ENCODE measurements at regions not wholly inside any gene's neighbourhood (a gene's known extent, or its start where the extent isn't known, plus 50 kb on each side); places are given as distances from the start of the nearest gene placed in this dataset.
A peak's percentile ranks its signal among the peaks of the same experiment; 100 is the strongest.

DNA sequence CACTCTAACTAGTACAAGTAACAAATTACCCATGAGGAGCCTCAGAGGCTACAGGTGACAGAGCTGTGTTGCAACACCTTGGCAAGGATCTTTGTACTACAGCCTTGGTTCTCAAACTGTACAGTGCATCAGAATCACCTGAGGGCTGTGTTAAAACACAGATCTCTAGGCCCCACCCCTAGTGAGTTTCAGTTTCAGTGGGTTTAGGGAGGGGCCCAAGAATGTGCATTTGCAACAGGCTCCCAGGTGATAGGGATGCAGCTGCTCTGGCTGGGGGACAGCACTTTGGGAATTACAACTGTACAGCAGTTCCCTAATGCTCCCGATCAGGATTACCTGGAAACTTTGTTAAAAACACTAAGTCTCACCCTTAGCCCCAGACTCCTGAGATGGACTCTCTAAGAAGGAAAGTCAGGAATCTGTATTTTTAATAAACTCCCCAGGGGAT, 66.1 kb upstream of the NR2F2 start (continued):
- TF ChIP-seq, protein P1, sequence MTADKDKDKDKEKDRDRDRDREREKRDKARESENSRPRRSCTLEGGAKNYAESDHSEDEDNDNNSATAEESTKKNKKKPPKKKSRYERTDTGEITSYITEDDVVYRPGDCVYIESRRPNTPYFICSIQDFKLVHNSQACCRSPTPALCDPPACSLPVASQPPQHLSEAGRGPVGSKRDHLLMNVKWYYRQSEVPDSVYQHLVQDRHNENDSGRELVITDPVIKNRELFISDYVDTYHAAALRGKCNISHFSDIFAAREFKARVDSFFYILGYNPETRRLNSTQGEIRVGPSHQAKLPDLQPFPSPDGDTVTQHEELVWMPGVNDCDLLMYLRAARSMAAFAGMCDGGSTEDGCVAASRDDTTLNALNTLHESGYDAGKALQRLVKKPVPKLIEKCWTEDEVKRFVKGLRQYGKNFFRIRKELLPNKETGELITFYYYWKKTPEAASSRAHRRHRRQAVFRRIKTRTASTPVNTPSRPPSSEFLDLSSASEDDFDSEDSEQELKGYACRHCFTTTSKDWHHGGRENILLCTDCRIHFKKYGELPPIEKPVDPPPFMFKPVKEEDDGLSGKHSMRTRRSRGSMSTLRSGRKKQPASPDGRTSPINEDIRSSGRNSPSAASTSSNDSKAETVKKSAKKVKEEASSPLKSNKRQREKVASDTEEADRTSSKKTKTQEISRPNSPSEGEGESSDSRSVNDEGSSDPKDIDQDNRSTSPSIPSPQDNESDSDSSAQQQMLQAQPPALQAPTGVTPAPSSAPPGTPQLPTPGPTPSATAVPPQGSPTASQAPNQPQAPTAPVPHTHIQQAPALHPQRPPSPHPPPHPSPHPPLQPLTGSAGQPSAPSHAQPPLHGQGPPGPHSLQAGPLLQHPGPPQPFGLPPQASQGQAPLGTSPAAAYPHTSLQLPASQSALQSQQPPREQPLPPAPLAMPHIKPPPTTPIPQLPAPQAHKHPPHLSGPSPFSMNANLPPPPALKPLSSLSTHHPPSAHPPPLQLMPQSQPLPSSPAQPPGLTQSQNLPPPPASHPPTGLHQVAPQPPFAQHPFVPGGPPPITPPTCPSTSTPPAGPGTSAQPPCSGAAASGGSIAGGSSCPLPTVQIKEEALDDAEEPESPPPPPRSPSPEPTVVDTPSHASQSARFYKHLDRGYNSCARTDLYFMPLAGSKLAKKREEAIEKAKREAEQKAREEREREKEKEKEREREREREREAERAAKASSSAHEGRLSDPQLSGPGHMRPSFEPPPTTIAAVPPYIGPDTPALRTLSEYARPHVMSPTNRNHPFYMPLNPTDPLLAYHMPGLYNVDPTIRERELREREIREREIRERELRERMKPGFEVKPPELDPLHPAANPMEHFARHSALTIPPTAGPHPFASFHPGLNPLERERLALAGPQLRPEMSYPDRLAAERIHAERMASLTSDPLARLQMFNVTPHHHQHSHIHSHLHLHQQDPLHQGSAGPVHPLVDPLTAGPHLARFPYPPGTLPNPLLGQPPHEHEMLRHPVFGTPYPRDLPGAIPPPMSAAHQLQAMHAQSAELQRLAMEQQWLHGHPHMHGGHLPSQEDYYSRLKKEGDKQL (CRISPR knock-in tag; IDR thresholded peaks at IDR 0.05; ENCODE audit: low read depth) = 0 out of 2 replicates have a peak, but pooled peaks have one; percentile 21
- TF ChIP-seq, protein P2, sequence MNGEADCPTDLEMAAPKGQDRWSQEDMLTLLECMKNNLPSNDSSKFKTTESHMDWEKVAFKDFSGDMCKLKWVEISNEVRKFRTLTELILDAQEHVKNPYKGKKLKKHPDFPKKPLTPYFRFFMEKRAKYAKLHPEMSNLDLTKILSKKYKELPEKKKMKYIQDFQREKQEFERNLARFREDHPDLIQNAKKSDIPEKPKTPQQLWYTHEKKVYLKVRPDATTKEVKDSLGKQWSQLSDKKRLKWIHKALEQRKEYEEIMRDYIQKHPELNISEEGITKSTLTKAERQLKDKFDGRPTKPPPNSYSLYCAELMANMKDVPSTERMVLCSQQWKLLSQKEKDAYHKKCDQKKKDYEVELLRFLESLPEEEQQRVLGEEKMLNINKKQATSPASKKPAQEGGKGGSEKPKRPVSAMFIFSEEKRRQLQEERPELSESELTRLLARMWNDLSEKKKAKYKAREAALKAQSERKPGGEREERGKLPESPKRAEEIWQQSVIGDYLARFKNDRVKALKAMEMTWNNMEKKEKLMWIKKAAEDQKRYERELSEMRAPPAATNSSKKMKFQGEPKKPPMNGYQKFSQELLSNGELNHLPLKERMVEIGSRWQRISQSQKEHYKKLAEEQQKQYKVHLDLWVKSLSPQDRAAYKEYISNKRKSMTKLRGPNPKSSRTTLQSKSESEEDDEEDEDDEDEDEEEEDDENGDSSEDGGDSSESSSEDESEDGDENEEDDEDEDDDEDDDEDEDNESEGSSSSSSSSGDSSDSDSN (CRISPR knock-in tag; IDR thresholded peaks at IDR 0.05) = no peak
- TF ChIP-seq SUZ12 (IDR thresholded peaks at IDR 0.05; ENCODE audit: low read depth, low read length) (no peak), TEAD3 (CRISPR knock-in tag; optimal IDR thresholded peaks at IDR 0.05; ENCODE audit: borderline replicate concordance) (peak; percentile 29), ZMYM3 (CRISPR knock-in tag; IDR thresholded peaks at IDR 0.05) (no peak), YEATS4 (CRISPR knock-in tag; IDR thresholded peaks at IDR 0.05; ENCODE audit: borderline replicate concordance) (no peak), MIXL1 (CRISPR knock-in tag; IDR thresholded peaks at IDR 0.05) (0 out of 2 replicates have a peak, but pooled peaks have one; percentile 37), ATF6 (CRISPR knock-in tag; conservative IDR thresholded peaks at IDR 0.05) (no peak), POLR2AphosphoS5 (IDR thresholded peaks at IDR 0.05; ENCODE audit: low read depth, low read length) (0 out of 2 replicates have a peak, but pooled peaks have one; percentile 27), HNF4G (IDR thresholded peaks at IDR 0.05; ENCODE audit: borderline replicate concordance, low read depth, low read length) (peak; percentile 53), HNF4G (CRISPR knock-in tag; IDR thresholded peaks at IDR 0.05; ENCODE audit: borderline replicate concordance, low read depth) (no peak)
- TF ChIP-seq, protein P3, sequence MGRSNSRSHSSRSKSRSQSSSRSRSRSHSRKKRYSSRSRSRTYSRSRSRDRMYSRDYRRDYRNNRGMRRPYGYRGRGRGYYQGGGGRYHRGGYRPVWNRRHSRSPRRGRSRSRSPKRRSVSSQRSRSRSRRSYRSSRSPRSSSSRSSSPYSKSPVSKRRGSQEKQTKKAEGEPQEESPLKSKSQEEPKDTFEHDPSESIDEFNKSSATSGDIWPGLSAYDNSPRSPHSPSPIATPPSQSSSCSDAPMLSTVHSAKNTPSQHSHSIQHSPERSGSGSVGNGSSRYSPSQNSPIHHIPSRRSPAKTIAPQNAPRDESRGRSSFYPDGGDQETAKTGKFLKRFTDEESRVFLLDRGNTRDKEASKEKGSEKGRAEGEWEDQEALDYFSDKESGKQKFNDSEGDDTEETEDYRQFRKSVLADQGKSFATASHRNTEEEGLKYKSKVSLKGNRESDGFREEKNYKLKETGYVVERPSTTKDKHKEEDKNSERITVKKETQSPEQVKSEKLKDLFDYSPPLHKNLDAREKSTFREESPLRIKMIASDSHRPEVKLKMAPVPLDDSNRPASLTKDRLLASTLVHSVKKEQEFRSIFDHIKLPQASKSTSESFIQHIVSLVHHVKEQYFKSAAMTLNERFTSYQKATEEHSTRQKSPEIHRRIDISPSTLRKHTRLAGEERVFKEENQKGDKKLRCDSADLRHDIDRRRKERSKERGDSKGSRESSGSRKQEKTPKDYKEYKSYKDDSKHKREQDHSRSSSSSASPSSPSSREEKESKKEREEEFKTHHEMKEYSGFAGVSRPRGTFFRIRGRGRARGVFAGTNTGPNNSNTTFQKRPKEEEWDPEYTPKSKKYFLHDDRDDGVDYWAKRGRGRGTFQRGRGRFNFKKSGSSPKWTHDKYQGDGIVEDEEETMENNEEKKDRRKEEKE (IDR thresholded peaks at IDR 0.05) = no peak
- TF ChIP-seq, protein P4, sequence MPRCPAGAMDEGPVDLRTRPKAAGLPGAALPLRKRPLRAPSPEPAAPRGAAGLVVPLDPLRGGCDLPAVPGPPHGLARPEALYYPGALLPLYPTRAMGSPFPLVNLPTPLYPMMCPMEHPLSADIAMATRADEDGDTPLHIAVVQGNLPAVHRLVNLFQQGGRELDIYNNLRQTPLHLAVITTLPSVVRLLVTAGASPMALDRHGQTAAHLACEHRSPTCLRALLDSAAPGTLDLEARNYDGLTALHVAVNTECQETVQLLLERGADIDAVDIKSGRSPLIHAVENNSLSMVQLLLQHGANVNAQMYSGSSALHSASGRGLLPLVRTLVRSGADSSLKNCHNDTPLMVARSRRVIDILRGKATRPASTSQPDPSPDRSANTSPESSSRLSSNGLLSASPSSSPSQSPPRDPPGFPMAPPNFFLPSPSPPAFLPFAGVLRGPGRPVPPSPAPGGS (CRISPR knock-in tag; IDR thresholded peaks at IDR 0.05) = no peak
